C4-2B (cell line): ENCODE measurements at regions not wholly inside any gene's neighbourhood (a gene's known extent, or its start where the extent isn't known, plus 50 kb on each side); places are given as distances from the start of the nearest gene placed in this dataset.

ENCODE experiments used
- CTCF ChIP-seq: fragments of 450-650 bp; conservative IDR thresholded peaks from 2 replicates; pipeline ENCODE4 v1.5.1; 2017; ENCODE audit warnings: mild to moderate bottlenecking
- ZFX ChIP-seq: fragments of 450-650 bp; IDR thresholded peaks from 2 replicates; pipeline ENCODE4 v1.6.1; 2017

GRCh38 chr12:87813476-87814234 lies 215.5 kb downstream of the C12orf50 start:
- TF ChIP-seq CTCF (no peak), ZFX (no peak)
